DMS114 treated with DMSO at 0.1 percent for 48 hours (cell line): ENCODE measurements at regions not wholly inside any gene's neighbourhood (a gene's known extent, or its start where the extent isn't known, plus 50 kb on each side); places are given as distances from the start of the nearest gene placed in this dataset.

ENCODE experiments used
- DNase-seq: peaks from one replicate; lab custom pipeline; 2025; ENCODE audit not compliant: unreplicated experiment; lab: John Stamatoyannopoulos, UW

DNA sequence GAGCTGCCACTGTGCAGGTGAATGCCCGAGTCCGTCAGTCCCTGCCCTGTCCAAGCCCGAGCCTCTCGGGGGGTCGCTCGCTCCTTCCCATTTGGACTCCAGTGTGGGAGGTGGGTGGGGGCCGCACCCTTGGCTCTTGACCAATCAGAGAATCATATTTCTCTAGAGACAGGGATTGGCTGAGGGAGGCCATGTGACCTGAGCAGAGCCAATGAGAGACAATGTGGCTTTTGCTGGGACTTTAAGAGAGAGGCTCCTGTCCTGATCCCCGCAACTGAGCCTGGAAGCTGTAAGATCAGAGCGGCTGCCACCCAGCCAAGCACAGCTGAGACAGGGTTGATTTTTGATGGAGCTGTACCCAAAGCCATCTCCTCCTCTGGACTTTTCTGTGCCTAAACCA, 199.3 kb downstream of the TFAP2C start:
- DNase-seq, result no peak

DNA sequence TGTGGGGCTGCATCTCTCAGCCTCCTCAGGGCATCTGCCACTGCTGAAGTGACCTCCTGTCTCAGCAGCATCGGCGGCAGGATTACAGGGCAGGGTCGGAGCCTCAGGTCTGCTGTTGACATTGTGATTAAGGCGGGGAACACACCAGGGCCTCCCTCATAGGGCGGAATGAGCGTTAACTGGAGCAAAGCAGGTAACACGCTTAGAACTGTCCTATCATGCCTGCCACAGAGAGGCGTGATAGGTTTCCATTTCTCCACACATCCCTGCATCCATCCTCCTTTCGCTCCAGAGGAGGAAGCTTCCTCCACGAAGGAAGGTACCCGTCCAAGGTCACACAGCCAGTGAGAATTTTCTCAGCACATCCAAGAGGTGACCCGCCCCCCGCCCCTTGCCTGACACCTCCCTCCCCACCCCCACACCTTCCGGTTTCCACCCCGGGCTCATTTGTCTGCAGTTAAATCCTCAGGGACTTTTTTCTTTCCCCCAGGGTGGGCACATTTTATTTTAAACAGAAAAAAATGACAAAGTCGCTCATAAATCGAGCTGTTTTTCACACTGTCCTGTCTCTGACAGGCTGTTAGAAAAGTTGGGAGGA, 200.8 kb downstream of the TFAP2C start:
- DNase-seq, result no peak

DNA sequence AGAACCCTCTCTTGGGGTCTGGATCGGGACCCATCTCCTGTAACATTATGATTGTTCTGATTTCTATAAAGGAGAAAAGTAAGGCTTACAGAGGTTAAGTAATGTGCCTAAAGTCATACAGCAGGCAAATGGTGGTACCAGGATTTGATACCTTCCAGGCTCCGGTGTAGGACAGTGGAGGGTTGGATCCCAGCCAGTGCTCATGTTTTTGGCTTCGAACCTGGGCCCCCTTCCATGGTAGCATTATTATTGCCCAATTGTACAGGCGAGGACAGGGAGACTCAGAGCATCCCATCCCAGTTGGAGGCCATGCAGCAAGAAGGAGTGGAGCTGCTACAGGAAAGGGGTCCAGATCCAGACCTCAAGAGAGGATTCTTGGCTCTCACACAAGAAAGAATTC, 202.7 kb downstream of the TFAP2C start:
- DNase-seq, result no peak

DNA sequence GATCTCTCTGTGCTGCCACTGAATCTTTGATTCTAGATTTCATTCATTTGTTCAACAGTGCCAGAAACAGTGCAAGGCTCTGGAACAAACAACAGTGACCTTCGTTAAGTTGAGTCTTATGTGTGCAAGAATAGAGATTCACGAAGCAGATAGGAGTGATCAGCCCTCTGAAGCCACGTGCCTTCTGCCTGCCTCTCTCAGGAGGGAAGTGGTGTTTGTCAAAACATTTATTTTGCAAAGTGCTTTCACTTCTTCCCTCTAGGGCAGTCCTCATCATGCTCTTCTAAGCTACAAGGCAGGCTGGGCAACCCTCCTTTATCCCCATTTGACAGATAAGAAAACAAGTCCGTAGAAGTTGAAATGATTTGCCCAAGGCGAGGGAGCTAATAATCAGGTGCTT, 204.3 kb downstream of the TFAP2C start:
- DNase-seq, result no peak

DNA sequence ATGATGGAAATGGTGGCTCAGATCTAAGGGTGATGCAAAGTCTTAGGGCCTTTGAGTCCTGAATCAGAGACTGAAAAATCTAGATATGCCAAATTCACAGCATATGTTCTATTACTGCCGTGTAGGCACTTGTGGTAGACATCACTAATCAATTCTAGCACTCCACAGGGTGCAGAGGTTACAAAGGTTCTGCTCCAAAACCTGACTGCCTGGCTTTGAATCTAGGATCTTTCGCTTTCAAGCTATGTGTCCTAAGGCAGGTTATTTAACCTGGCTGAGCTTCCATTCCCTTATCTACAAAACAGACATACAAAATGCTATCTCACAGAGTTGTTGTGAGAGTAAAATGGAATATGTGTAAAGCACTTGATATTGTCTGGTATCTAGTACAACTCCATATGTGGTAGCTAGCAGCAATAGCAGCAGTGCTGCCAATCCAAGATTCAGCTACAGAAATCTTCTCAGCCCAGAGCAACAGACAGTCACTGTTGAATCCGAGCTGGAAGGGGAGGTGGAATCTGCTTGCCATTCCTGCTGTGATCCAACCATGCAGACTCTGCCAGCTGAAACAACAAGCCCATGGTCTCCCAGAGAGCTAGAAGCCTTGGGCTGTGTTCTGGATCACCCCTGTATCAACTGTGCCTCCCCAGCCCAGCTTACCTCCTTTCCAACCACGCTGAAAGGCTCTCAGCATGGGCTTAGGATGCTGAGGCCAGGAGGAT, 206.9 kb downstream of the TFAP2C start:
- DNase-seq, result no peak

DNA sequence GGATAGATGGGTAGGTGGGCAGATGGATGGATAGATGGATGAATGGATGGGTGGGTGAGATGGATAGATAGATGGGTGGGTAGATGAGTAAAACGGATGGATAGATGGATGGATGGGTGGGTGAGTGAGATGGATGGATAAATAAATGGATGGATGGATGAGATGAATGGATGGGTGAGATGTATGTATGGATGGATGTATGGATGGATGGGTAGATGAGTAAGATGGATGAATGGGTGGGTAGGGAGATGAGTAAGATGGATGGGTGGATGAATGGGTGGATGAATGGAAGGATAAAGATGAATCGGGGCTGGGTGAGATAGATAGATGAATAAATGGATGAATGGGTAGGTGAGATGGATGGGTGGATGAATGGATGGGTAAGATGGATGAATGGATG, 210.1 kb downstream of the TFAP2C start:
- DNase-seq, result no peak

DNA sequence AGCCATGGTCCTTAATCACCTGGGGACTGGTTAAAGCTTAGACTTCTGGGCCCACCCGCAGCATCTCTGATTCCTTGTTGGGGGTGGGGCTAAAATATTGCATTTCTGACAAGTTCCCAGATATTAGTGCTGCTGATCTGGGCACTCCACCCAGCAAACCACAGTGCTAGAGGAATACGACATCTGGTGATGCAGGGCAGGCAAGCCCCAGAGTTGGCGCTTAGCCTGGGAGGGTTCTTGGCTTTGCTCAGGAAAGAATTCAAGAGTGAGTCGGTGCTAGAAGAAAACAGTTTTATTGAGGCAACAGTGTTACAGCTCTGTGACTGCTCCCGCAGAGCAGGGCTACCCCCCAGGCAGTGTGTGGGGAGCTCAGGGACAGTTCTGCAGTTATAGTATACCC, 210.7 kb downstream of the TFAP2C start:
- no peak for DNase-seq

DNA sequence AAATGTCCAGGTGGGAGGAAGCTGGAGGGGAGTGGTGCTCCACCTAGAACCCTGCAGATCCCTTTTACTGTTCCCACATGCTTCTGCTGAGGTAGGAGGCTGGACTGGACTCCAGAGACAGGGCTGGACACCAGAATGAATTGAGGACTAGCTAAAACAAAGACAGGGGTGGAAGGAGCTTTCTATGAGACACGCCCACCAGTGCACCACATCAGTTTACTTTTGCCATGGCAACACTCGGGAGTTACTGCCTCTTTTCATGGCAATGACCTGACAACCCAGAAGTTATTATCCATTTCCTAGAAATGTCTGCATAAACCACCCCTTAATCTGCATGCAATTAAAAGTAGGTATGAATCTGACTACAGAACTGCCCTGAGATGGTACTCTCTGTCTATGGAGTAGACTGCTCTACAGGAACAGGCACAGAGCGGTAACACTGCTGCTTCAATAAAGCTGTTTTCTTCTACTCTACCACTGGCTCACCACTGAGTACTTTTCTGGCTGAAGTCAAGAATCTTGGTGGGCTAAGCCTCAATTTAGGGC, 211.7 kb downstream of the TFAP2C start:
- DNase-seq, result no peak

DNA sequence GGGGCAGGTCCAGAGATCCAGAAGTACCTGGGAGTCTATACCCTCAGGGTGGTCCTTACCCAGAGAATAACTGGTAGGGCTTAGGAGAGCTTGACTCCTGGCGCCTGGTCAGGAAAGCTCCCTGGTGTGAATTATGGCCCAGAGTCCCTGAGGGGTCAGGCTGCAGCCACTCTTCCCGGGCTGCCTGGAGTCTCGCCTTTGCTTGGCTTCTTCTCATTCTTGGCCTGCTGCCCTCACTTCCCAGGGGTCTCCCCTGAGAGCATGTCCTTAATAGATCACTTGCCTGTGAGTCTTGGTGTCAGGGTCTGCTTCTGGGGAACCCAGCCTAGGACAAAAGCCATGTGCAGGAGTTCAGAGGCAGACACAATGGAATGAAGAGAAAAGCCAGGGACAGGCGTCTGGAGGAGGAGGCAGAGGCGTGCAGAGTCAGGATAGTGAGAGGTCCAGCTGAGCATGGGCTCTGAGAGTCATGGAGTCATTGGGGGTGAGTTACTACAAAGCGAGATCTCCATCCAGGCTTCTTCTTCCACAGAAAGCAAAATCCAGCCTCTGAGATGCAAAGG, 212.3 kb downstream of the TFAP2C start:
- no peak for DNase-seq

DNA sequence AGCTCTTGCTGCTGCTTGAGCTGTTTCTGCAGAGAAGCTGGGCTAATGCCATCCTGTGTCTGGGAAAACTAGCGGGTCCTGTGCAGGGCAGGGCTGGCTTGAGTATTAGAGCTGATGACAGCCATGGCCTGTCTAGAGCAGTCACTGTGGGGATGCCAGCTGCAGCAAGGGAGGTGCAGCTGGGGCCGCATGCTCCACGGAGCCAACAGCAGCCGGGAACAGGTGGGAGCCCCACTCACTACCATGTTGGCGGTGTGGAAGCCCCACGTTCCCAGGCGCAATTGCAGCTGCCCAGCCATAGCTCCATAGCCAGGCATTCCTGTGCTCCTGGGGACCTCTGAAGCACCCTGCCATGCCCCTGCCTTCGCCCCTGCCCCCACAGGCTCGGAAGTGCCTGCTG, 212.9 kb downstream of the TFAP2C start:
- no peak for DNase-seq

DNA sequence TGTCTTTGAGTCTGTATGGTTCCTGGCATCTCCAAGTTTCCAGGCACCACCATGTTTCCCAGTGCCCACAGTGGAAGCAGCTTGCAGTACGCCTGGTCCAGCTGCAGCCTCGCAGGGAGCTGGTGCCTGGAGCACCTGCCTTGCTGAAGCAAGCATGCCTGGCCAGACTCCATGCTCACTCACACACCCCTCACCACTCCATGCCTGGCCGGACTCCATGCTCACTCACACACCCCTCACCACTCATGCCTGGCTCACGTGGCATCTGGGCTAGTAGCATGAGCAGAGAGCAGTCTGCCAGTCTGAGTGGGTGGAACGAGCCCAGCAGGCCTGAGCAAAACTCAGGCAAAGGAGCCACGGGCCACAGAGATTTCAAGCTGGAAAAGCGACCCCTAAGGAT, 214.3 kb downstream of the TFAP2C start:
- DNase-seq, result no peak

DNA sequence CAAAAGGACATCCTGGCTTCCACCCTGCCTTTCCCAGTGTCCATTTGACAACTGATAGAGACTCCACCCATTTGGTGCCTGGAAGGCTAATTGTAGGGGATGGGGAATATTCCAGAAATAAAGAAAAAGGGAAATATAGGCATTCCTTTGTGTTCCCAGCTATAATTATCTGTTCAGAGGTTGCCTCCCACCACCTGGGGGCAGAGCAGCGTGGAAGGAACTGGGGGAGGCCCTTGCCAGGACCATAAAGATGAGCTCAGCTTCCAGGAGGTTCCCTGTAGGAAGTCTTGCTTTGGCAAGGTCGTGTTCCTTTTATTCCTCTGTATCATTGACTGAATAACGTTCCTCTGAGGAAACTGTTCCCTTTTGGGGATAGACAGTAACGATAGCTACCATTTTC, 214.7 kb downstream of the TFAP2C start:
- no peak for DNase-seq

DNA sequence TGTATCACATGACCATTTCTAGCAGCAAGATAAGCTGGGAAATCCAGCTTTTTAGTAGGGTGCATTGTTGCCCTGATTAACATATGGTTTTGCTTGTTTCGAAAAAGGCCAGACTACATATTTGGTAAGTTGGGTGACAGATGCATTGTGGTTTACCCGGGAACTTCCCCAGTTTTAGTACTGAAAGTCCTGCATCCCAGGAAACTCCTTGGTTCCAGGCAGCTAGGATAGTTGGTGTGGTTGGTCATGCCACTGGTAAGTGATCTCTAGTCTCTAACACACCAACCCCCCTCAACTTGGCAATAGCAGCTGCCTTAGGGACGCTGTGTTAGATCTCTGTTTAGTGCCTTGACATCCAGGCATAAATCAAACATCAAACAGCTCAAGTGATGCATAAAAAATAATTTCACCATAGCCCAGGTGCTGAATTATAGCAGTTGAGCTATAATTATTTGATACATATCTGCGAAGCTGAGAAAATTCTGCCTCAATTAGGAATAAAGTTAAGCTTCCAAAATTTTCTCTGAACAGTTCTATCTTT, 216.5 kb downstream of the TFAP2C start:
- no peak for DNase-seq

DNA sequence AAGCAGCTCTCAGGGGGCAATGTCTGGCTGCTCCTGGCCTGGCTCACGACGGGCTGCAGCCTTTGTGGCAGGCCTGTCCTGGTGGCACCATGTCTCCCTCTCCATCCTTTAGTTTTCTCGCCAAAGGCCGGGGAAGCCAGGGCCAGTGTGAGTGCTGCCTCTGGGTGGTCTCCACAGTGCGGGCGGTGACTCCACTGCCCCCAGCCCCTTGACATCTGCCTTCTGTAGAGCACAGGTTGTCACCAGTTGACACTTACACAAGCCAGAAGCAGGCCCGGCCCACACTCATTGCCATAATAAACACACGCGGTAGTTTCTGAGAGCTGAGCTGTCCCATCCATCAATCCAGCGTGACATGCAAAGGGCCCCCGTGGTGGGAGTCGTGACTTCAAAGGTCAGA, 219.5 kb downstream of the TFAP2C start:
- no peak for DNase-seq

DNA sequence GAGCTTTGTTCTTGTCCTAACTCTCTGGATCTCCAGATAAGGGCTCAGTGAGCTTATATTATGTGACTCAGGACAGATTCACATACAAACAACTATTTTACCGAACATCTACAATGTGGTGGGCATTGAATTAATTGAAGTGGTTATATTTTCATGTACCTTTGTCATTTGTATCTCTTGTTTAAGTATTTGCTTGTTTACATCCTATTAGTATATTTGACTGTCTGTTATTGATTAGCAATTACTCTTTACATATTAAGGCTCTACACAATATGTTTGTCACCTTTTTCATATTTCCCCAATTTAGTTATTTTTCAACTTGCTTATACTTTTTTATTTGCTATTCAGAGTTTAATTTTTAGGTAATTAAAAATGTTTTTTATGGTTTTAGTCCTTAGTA, 222.4 kb downstream of the TFAP2C start:
- DNase-seq, result no peak

DNA sequence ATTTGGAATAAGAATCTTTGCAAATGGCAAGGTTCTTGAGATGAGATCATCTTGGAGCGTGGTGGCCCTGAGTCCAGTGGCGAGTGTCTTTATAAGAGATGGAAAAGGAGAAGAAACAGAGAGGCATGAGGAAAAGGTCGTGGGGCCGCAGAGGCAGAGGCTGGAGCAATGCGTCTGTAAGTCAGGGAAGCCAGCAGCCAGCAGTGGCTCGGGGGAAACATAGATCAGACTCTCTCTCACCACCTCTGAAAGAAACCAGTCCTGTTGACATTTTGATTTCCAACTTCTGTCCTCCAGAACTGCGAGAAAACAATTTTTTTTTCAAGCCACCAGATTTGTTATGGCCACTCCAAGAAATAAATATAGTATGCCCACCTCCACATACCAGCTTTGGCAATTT, 226.6 kb downstream of the TFAP2C start:
- DNase-seq, result no peak

DNA sequence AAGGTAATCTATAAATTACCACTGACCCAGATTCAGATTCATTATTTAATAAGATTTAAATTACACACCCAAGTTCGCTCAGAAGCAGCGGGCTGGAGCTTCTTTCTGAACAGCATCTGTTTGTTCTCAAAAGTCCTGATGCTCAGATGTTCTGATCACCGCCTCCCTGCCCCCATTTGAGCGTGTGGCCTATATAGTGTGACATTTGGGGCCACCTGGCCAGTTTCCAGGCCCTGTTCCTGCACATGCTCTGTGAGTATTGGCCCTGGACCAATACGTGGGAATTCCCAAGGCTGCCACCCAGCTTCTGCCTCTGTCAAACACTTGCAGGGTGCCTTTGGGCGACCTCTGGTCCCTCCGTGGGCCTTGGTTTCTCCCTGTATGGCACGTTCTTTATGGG, 228.8 kb downstream of the TFAP2C start:
- DNase-seq, result no peak

DNA sequence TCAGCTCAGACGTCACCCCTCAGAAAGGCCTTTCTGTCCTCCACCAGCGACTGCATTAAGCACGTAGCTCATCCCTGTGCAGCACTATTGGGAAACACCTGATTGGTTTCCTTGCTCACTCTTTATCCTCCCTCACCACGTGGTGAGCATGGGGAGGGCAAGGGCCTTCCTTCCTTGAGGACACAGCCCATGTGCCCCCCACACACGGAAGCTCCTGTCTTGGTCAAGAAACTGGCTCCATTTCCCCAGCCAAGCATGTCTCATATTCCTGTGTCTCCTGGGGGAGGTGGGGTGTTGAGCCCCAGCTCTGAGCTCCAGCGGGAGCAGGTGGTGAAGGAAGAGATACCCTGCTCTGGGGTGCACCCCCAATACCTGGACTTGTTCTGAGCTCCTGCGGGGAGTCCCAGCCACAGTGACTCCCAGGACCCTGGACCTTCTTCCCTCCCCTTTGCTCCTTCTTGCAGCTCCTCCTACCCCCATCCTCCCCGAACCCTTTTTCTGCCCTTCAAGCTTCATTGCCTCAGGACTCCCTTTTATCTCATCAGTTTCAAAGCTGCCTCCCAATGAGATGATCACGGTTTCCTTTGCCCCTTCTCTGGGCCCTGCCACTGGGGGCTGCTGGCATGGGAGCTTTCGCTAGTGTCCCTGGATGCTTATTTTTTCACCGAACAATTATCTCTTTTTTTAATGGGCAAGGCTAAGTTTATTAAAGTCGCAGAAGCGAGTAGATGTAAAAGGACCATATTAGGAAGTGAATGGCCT, 230.1 kb downstream of the TFAP2C start:
- no peak for DNase-seq

DNA sequence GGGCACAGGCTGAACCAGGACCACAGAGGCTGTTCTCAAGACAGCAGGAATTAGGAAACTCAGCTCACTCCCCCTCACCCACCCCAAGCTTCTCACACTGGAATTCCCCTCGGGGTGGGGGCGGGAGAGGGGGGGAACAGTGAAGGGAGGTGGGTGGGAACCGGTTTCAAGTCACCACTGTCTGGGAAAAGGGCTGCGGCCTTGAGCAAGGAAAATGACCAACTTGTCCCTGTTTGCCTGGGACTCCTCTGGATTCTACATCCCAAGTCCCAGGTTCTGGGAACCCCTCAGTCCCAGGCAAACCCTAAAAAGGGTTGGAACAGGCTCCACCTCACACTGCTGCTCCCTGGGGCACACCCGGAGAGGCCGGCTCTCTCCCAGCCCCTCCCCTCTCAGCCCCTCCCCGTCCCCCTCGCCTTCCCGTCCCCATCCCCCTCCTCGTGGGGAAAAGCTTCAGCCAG, 230.7 kb downstream of the TFAP2C start:
- DNase-seq, result no peak

DNA sequence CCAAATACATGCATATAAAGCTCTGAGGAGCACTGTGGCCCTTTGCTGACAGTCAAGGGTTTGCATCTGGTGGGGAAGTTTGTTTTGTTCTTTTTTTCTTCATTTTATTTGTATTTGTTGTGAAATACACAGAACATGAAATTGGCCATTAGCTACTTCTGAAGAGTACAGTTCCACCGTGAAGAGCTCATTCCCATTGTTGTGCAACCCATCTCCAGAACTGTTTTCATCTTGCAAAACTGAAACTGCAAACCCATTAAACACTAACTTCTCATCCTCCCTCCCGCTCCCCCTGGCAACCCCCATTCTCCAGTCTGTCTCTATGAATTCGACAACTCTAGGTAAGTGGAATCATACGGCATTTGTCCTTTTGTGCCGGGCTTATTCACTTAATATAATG, 231.3 kb downstream of the TFAP2C start:
- DNase-seq, result no peak

DNA sequence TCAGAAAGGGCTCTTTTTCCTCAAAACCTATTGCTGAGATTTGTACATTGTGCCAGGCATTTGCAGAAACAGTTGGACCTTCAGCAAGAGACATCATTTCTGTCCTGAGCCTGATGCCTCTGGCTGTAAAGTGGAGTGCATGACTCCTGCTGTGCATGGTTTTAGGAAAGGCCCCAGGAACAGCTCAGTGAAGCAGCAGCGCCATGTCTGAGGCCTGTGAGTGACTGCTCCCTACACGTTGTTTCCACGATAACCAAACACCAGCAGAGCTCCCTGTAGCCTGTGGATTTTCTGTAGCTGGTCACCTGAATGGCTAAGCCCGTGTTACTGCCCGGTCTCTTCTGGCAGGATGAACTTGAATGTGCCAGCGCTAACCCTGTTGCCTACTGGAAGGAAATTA, 232.5 kb downstream of the TFAP2C start:
- DNase-seq, result no peak
